Hypothalamus (tissue), 51 donors: ENCODE measurements at regions not wholly inside any gene's neighbourhood (a gene's known extent, or its start where the extent isn't known, plus 50 kb on each side); places are given as distances from the start of the nearest gene placed in this dataset.
A peak's percentile ranks its signal among the peaks of the same experiment; 100 is the strongest.
"Not testable (repeated sequence)": the region's sequence is repeated elsewhere in the genome, so short reads cannot be mapped to it uniquely, and the experiment has no call there.

Experiments used
- DNase-seq, 51 donors: peaks; one replicate each; lab custom pipeline; 2025; lab: John Stamatoyannopoulos, UW

- no peak for DNase-seq
These were observed 52.4 kb upstream of the ITGB1 start for GRCh38 chr10:33010132-33011037.

- no peak for DNase-seq
These were observed 51.5 kb upstream of the ITGB1 start for GRCh38 chr10:33009244-33010131.

- peak in 29 of 51 donors; percentile 1 to 67 (median 18) for DNase-seq
These were observed 50.6 kb upstream of the ITGB1 start for GRCh38 chr10:33008499-33009243.

- not testable (repeated sequence) for DNase-seq
These were observed 49.8 kb upstream of the ITGB1 start for GRCh38 chr10:33007731-33008381.
